HG03103 (cell line): ENCODE measurements at regions not wholly inside any gene's neighbourhood (a gene's known extent, or its start where the extent isn't known, plus 50 kb on each side); places are given as distances from the start of the nearest gene placed in this dataset.
"Not testable (repeated sequence)": the region's sequence is repeated elsewhere in the genome, so short reads cannot be mapped to it uniquely, and the experiment has no call there.

ENCODE experiments used
- ATAC-seq: cut with Tn5 transposase; IDR thresholded peaks from one replicate; pipeline ENCODE4 v1.9.1; 2021; ENCODE audit warnings: low read depth; ENCODE audit not compliant: unreplicated experiment

- no peak for ATAC-seq
These were observed 1013.2 kb upstream of the FANCL start for GRCh38 chr2:59254279-59254678.

GRCh38 chr2:59250307-59250677 lies 1009.2 kb upstream of the FANCL start:
- no peak for ATAC-seq

GRCh38 chr2:59249441-59250306 lies 1008.5 kb upstream of the FANCL start:
- ATAC-seq: no peak

- ATAC-seq: no peak
These were observed 998.0 kb upstream of the FANCL start for GRCh38 chr2:59239146-59239545.

- ATAC-seq: no peak
These were observed 996.2 kb upstream of the FANCL start for GRCh38 chr2:59237311-59237710.

GRCh38 chr2:59236723-59237122 lies 995.6 kb upstream of the FANCL start:
- ATAC-seq: no peak

GRCh38 chr2:59233920-59234319 lies 992.8 kb upstream of the FANCL start:
- no peak for ATAC-seq

- no peak for ATAC-seq
These were observed 992.3 kb upstream of the FANCL start for GRCh38 chr2:59233448-59233847.

- peak; percentile 86 for ATAC-seq
These were observed 991.5 kb upstream of the FANCL start for GRCh38 chr2:59232394-59233165.

GRCh38 chr2:59226362-59226761 lies 985.2 kb upstream of the FANCL start:
- not testable (repeated sequence) for ATAC-seq

- ATAC-seq: no peak
These were observed 982.6 kb upstream of the FANCL start for GRCh38 chr2:59223742-59224141.

- ATAC-seq: no peak
These were observed 976.2 kb upstream of the FANCL start for GRCh38 chr2:59217360-59217759.

GRCh38 chr2:59206361-59206760 lies 965.2 kb upstream of the FANCL start:
- no peak for ATAC-seq

- ATAC-seq: no peak
These were observed 962.9 kb upstream of the FANCL start for GRCh38 chr2:59204040-59204439.

- ATAC-seq: no peak
These were observed 955.4 kb upstream of the FANCL start for GRCh38 chr2:59196491-59196890.

- ATAC-seq: no peak
These were observed 954.7 kb upstream of the FANCL start for GRCh38 chr2:59195851-59196250.

- no peak for ATAC-seq
These were observed 950.7 kb upstream of the FANCL start for GRCh38 chr2:59191781-59192180.

- ATAC-seq: no peak
These were observed 949.4 kb upstream of the FANCL start for GRCh38 chr2:59190518-59190917.

- no peak for ATAC-seq
These were observed 943.3 kb upstream of the FANCL start for GRCh38 chr2:59184276-59185020.

GRCh38 chr2:59183070-59183469 lies 941.9 kb upstream of the FANCL start:
- no peak for ATAC-seq

- ATAC-seq: peak; percentile 75
These were observed 941.1 kb upstream of the FANCL start for GRCh38 chr2:59182249-59182648.
